Transverse colon (tissue), 3 donors: ENCODE measurements at regions not wholly inside any gene's neighbourhood (a gene's known extent, or its start where the extent isn't known, plus 50 kb on each side); places are given as distances from the start of the nearest gene placed in this dataset.

ENCODE experiments used
- CTCF ChIP-seq, 5 experiments: fragments of 200-600 bp in 3 of 5; fragments of 450-650 bp in 2 of 5; sonication (generic) in 3 of 5; IDR thresholded peaks; 1 replicate in 2 of 5; 2 replicates in 3 of 5; pipeline ENCODE4 v1.5.1; 2016 to 2017; ENCODE audit warnings: antibody characterized with exemption in 5 of 5, inconsistent platforms in 3 of 5, mild to moderate bottlenecking in 2 of 5, moderate library complexity in 1 of 5
- POLR2A ChIP-seq: fragments of 450-650 bp; IDR thresholded peaks from one replicate; pipeline ENCODE4 v1.6.1; 2016; ENCODE audit warnings: antibody characterized with exemption, mild to moderate bottlenecking, moderate library complexity

- TF ChIP-seq CTCF (IDR thresholded peaks at IDR 0.05) (no peak), POLR2A (no peak)
Observed at GRCh38 chr2:142707318-142707717, 170.1 kb upstream of the KYNU start.
